Hepatocyte (in vitro differentiated cells): ENCODE measurements at regions not wholly inside any gene's neighbourhood (a gene's known extent, or its start where the extent isn't known, plus 50 kb on each side); places are given as distances from the start of the nearest gene placed in this dataset.

Source experiments
- EZH2 ChIP-seq: fragments of 200-600 bp; sonication (generic); IDR thresholded peaks from 2 replicates; pipeline ENCODE4 v1.6.1; 2016; ENCODE audit warnings: antibody characterized with exemption, mild to moderate bottlenecking, borderline replicate concordance
- TF ChIP-seq, protein P1 (sequence below): fragments of 200-600 bp; sonication (generic); IDR thresholded peaks from 2 replicates; pipeline ENCODE4 v1.5.1; 2016; ENCODE audit warnings: antibody characterized with exemption, mild to moderate bottlenecking; ENCODE audit not compliant: poor library complexity

DNA sequence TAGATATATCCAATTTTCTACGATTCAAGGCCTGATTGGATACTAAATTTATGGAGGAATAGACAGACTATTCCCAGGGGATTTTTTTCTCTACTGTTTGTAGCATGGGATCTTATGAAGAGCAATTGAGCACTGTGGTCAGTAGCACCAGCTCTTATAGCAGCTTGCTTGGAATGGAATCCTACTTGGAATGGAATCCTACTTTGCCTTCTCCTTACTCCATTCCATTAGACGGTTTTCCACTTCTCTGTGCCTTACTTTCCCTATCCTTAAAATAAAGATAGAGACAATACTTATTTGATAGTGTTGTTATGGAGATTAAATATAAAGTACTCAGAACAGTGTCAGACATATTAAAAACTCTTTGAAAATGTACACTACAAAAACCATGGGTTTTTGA is 133.5 kb downstream of the BTC start:
- TF ChIP-seq, protein P1, sequence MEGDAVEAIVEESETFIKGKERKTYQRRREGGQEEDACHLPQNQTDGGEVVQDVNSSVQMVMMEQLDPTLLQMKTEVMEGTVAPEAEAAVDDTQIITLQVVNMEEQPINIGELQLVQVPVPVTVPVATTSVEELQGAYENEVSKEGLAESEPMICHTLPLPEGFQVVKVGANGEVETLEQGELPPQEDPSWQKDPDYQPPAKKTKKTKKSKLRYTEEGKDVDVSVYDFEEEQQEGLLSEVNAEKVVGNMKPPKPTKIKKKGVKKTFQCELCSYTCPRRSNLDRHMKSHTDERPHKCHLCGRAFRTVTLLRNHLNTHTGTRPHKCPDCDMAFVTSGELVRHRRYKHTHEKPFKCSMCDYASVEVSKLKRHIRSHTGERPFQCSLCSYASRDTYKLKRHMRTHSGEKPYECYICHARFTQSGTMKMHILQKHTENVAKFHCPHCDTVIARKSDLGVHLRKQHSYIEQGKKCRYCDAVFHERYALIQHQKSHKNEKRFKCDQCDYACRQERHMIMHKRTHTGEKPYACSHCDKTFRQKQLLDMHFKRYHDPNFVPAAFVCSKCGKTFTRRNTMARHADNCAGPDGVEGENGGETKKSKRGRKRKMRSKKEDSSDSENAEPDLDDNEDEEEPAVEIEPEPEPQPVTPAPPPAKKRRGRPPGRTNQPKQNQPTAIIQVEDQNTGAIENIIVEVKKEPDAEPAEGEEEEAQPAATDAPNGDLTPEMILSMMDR: no peak
- no peak for TF ChIP-seq EZH2
